DMS 273 (cell line): ENCODE measurements at regions not wholly inside any gene's neighbourhood (a gene's known extent, or its start where the extent isn't known, plus 50 kb on each side); places are given as distances from the start of the nearest gene placed in this dataset.
"Not testable (repeated sequence)": the region's sequence is repeated elsewhere in the genome, so short reads cannot be mapped to it uniquely, and the experiment has no call there.

ENCODE experiments used
- DNase-seq: peaks from one replicate; lab custom pipeline; 2025; ENCODE audit not compliant: unreplicated experiment; lab: John Stamatoyannopoulos, UW

GRCh38 chr11:19628018-19628417, 84.6 kb upstream of the NAV2 start:
- DNase-seq, result no peak

GRCh38 chr11:19627566-19627965, 85.1 kb upstream of the NAV2 start:
- DNase-seq, result no peak

DNA sequence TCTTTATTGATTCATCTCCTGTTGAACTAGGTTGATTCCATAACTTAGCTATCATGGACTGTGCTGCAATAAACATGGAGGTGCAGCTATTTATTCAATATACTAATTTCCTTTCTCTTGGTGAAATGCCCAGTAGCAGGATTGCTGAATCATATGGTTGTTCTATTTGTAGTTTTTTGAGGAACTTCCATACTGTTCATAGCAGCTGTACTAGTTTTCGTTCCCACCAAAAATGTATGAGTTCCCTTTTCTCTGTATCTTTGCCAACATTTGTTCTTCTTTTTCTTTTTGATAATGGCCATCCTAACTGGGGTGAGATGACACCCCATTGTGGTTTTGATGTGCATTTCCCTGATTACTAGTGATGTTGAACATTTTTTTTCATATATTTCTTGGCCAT, 87.2 kb upstream of the NAV2 start:
- DNase-seq, result no peak

DNA sequence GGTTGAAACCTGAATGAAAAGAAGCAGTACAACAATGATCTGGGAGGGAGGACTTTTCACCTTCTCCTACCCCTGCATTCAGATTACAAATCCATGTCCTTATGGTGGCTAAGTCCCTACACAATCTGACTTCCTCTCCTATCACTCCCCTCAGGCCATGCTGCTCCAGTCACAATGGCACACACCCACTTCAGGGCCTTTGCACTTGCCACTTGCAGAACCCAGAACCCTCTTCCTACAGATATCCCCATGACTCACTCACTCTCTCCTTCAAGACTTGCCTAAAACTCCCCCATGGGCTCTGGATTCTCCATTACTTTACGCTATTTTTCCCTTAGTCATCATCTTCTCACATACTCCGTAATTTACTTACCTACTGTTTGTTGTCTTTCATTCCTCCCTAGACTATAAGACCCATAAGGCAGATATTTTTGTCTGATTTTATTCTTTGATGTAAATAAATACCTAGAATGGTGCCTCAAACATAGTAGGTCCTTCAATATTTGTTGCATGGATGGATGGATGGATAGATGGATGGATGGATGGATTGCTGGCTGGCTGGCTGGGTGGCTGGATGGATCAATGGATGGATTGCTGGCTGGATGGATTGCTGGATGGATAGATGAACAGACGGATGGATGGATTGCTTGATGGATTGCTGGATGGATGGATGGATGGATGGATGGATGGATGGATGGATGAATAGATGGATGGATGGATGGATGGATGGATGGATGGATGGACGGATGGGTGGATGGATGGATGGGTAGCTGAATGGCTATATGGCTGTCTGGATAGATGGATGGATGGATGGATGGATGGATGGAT, 94.7 kb upstream of the NAV2 start:
- DNase-seq, result no peak

GRCh38 chr11:19615341-19616183, 97.1 kb upstream of the NAV2 start:
- no peak for DNase-seq

DNA sequence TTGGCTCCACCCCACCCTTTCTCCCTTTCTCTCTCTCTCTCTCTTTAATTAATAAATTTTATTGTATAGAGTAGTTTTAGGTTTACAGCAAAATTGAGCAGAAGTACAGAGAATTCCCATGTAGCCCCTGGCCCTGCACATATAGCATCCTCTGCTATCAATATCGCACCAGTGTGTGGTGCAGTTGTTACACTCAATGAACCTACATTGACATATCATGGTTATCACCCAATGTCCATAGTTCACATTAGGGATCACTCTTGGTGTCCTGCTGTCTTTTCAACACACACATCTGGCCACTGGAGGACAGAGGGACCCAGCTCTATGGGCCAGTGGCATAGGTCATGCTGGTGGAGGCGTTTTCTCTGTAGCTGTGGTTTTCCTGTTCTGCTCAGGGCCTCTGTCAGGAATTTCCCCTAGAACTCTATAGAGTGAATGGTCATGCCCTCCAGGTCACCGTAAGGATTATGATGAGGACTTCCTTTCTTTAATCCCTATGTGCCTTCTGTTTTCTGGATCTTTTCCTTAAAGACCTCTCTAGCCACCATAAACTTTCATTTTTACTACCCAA, 98.2 kb upstream of the NAV2 start:
- DNase-seq, result no peak

DNA sequence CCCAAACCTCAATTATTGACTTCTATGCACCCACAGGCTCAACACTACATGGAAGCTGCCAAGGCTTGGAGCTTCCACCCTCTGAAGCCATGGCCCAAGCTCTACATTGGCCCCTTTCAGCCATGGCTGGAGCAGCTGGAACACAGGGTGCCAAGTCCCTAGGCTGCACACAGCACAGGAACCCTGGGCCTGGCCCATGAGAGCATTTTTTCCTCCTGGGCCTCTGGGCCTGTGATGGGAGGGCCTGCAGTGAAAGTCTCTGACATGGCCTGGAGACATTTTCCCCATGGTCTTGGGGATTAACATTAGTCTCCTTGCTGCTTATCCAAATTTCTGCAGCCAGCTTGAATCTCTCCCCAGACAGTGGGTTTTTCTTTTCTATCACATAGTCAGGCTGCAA, 100.6 kb upstream of the NAV2 start:
- DNase-seq, result not testable (repeated sequence)

GRCh38 chr11:19607656-19608360, 104.8 kb upstream of the NAV2 start:
- peak; percentile 41 for DNase-seq

GRCh38 chr11:19606856-19607655, 105.6 kb upstream of the NAV2 start:
- no peak for DNase-seq

GRCh38 chr11:19605520-19606371, 106.9 kb upstream of the NAV2 start:
- DNase-seq, result peak; percentile 34

- DNase-seq, result peak; percentile 13
These were observed 107.8 kb upstream of the NAV2 start for GRCh38 chr11:19604679-19605375.

DNA sequence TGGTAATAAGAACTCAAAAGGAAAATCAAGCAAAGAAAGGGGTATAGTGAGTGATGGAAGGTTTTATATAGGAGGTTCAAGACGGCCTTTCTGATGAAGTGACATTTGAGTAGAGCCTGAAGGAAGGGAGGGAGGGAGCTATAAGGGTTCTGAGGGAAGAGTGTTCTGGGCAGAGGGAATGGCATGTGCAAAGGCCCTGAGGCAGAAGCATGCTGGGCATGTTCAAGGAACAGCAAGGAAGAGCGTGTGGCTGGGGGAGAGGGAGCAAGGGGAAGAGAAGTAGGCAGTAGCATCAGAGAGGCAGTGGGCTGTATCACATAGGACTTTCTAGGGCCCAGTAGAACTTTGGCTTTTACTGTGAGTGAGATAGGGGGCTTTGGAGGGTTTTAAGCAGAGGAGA, 108.9 kb upstream of the NAV2 start:
- DNase-seq, result no peak

- no peak for DNase-seq
These were observed 109.7 kb upstream of the NAV2 start for GRCh38 chr11:19602891-19603290.

DNA sequence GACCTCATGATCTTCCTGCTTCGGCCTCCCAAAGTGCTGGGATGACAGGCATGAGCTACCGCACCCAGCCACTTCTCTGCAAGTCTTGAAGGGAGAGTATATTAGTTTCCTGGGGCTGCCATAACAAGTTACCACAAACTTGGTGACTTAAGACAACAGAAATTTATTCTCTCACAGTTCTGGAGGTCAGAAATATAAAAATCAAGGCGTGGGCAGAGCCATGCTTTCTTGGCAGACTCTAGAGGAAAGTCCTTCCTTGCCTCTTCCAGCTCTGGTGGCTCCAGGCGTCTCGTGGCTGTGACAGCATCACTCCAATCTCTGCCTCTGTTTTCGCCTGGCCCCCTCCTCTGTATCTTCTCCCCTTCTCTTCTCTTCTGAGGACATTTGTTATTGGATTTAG, 110.2 kb upstream of the NAV2 start:
- no peak for DNase-seq

- DNase-seq, result no peak
These were observed 111.4 kb upstream of the NAV2 start for GRCh38 chr11:19601235-19601634.

DNA sequence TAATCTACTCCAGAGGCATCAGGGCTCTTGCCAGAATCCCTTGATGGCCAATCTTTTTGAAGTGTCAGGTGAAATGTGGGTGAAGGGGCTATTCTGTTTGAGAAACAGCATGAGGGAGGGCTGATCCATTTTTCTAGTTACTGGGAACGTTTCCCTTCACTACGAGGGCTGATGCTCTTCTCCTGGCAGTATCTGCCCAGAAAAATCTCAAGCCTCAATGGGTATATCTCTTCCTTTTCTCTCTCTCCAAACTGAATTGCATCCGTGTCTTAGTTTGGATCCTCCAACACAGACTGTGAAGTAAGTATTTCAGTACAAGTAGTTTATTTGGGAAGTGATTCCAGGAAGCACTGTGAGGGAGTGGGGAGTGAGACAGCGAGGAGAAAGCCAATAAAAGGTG, 113.0 kb upstream of the NAV2 start:
- no peak for DNase-seq

DNA sequence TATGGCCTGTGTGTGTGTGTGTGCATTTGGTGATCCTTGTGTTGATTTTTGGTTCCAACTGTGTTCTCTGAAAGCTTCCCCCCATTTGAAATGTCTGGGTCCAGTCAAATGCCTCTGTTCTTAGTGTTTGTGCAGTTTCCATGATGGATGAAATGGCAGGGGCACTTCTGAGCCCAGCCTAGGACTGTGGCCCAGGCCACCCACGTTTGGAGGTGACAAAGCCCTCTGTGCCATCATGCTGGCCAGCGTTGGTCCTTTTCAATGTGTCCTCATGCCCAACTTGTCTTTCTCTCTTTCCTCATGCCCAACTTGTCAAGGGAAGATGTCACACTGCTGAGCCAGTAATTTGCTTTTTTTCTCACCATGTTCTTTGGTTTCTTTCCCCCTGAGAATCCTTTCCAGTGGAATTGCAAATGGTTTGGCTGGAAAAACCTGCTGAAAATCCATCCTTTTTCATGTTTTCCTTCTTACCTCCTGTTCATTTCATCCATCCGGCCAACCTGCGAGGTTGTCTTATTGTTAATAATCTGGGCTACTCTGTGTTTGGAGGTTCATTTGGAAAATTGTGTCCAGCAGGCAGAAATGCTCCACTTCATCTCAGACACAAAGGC, 113.7 kb upstream of the NAV2 start:
- no peak for DNase-seq

- no peak for DNase-seq
These were observed 114.2 kb upstream of the NAV2 start for GRCh38 chr11:19598456-19598855.

DNA sequence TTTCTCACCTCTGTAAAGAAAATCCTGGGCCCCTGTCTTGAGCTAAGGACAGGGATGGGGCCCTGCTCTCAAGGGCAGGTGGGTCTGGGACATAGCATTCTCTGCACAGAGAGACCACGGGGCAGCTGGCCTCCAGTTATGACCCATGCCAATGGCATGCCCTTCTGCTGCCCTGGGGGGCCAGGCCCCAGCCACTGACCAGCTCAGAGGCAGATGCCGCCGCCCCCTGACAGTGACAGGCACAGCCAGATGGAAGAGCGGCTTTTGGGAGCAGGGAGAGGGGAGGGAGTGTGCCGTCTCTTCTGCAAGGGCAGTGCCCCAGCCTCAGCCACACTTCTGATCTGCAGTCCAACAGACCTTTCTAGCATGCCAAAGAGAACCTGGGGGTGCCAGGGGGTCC, 114.8 kb upstream of the NAV2 start:
- DNase-seq, result no peak
